ENCODE measurements at regions not wholly inside any gene's neighbourhood (a gene's known extent, or its start where the extent isn't known, plus 50 kb on each side); places are given as distances from the start of the nearest gene placed in this dataset.
"Not testable (repeated sequence)": the region's sequence is repeated elsewhere in the genome, so short reads cannot be mapped to it uniquely, and the experiment has no call there.

DNA sequence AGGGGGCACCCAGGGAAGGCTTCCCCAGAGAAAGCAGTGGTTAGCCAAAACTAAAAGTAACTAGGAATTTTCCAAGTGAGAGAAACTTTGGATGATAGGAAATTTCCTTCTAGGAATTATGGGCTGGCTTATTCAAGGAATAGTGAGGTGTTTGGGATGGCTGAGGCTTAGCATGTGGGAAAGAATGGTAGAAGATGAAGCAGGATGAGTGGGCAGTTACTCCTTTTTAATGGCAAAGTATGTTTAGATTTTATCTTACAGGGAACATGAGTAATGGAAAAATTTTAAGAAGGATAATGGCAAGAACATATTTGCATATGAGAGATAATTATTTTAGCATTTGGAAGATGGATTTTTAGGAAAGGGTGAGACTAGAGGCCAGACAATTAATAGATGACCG is 197.6 kb downstream of the SLC38A4 start:
- TF ChIP-seq, protein P1, sequence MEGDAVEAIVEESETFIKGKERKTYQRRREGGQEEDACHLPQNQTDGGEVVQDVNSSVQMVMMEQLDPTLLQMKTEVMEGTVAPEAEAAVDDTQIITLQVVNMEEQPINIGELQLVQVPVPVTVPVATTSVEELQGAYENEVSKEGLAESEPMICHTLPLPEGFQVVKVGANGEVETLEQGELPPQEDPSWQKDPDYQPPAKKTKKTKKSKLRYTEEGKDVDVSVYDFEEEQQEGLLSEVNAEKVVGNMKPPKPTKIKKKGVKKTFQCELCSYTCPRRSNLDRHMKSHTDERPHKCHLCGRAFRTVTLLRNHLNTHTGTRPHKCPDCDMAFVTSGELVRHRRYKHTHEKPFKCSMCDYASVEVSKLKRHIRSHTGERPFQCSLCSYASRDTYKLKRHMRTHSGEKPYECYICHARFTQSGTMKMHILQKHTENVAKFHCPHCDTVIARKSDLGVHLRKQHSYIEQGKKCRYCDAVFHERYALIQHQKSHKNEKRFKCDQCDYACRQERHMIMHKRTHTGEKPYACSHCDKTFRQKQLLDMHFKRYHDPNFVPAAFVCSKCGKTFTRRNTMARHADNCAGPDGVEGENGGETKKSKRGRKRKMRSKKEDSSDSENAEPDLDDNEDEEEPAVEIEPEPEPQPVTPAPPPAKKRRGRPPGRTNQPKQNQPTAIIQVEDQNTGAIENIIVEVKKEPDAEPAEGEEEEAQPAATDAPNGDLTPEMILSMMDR (conservative IDR thresholded peaks at IDR 0.05; ENCODE audit: low read depth, low read length) = no peak
- no peak overlapping the region for H3K4me3 ChIP-seq (ENCODE audit: low read length)
- no peak for DNase-seq (ENCODE audit: low read depth)

DNA sequence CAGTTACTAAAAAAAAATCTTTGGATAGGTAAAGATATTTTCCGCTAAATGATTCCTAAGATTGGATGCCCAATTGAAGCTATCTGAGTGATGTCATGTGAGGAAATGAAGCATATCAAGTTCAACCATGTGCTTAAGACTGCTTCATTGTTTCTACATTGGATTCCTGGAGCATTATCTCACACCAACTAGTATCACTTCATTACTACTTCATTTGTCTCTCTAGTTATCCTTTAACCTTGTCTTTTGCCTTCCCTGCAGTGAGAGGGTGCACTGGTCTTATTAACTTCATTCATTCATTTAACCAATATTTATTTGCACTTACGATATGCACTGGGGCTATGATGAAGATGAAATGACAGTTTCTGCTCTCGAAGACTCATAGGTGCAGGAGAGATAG is 198.1 kb downstream of the SLC38A4 start:
- DNase-seq (ENCODE audit: low read depth) = no peak
- TF ChIP-seq, protein P1 (conservative IDR thresholded peaks at IDR 0.05; ENCODE audit: low read depth, low read length) = no peak
- no peak overlapping the region for H3K4me3 ChIP-seq (ENCODE audit: low read length)

DNA sequence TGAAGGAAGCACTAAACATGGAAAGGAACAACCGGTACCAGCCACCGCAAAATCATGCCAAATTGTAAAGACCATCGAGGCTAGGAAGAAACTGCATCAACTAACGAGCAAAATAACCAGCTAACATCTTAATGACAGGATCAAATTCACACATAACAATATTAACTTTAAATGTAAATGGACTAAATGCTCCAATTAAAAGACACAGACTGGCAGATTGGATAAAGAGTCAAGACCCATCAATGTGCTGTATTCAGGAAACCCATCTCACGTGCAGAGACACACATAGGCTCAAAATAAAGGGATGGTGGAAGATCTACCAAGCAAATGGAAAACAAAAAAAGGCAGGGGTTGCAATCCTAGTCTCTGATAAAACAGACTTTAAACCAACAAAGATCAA is 206.3 kb downstream of the SLC38A4 start:
- not testable (repeated sequence) for DNase-seq (ENCODE audit: low read depth); H3K4me3 ChIP-seq (ENCODE audit: low read length)

DNA sequence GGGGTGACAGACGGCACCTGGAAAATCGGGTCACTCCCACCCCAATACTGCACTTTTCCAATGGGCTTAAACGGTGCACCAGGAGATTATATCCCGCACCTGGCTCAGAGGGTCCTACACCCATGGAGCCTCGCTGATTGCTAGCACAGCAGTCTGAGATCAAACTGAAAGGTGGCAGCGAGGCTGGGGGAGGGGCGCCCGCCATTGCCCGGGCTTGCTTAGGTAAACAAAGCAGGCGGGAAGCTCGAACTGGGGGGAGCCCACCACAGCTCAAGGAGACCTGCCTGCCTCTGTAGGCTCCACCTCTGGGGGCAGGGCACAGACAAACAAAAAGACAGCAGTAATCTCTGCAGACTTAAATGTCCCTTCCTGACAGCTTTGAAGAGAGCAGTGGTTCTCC is 208.1 kb downstream of the SLC38A4 start:
- H3K4me3 ChIP-seq (ENCODE audit: low read length); DNase-seq (ENCODE audit: low read depth): not testable (repeated sequence)

DNA sequence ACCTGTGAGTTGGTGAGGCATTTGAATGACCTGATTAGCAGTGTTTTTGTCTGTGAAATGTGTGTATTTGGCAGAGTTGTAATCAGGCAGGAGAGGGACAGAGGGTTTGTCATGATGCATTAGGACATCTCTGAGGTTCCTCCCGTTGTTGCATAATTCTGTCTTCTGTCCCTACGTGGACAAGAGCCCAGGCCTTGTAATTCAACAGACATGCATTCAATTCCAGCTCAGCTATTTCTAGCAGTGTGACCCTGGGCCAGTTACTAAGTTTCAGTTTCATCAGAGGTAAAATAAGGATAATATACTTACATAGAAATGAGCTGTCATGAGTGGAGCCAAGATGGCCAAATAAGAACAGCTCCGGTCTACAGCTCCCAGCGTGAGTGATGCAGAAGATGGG is 208.6 kb downstream of the SLC38A4 start:
- H3K4me3 ChIP-seq (ENCODE audit: low read length) = no peak overlapping the region
- DNase-seq (ENCODE audit: low read depth) = no peak
- TF ChIP-seq, protein P1 (conservative IDR thresholded peaks at IDR 0.05; ENCODE audit: low read depth, low read length) = no peak

DNA sequence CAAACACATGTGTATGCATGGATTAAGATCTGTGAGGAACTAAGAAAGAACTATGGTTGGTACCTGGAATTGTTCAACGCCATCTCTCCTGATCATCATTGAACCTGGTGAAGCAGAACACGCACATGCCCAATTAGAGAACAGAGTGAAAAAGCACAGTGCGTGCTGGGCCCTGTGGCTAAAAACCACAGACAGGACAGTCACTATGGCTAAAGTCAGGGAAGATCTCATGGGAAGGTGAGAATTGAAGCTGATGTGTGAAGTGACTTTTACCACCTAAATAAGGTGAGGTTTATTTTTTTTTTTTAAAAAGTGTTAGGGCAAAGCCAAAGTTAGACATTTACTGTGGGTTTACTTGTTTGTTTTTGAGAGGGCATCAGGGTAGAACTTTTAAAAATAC is 215.0 kb downstream of the SLC38A4 start:
- DNase-seq (ENCODE audit: low read depth) = no peak
- H3K4me3 ChIP-seq (ENCODE audit: low read length) = no peak overlapping the region
- TF ChIP-seq, protein P1 (conservative IDR thresholded peaks at IDR 0.05; ENCODE audit: low read depth, low read length) = no peak

DNA sequence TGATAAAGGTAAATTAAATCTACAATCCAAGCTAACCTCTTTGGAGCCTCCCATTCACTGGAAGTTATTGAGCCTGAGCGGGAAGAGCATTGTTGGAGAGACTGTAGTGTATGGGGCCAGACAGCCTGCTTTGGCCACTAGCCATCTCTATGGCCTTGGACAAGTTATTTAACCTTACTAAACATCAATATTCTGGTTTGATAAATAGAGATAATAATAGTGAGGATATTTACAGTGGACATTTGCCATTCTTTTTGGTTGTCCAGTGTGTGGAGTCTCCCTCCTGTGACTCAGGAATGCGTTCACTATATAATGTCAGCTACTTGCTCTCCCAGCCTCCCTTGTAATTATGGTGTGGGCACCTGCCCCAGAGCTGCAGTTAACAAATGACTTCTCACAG is 216.1 kb downstream of the SLC38A4 start:
- no peak overlapping the region for H3K4me3 ChIP-seq (ENCODE audit: low read length)
- DNase-seq (ENCODE audit: low read depth) = no peak
- TF ChIP-seq, protein P1 (conservative IDR thresholded peaks at IDR 0.05; ENCODE audit: low read depth, low read length) = no peak

DNA sequence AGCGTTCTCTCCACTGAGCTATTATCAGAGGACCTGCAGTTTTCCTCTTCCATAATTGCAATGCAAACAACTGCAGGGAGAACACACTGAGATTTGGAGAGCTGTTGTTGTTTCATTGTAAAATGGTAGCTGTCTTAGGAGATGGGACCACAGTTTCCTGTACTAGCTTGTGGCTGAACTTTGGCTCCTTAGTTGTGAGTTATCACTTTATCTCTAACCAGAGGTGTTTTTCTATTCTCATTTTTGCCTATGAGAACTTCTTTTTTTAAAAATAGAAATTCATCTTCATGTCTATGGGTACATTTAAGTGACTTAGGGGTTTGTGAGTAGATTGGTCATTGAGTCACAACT is 216.5 kb downstream of the SLC38A4 start:
- DNase-seq (ENCODE audit: low read depth) = no peak
- TF ChIP-seq, protein P1 (conservative IDR thresholded peaks at IDR 0.05; ENCODE audit: low read depth, low read length) = no peak
- H3K4me3 ChIP-seq (ENCODE audit: low read length) = no peak overlapping the region
